Fibroblast of skin of right quadriceps (primary cell): ENCODE measurements at regions not wholly inside any gene's neighbourhood (a gene's known extent, or its start where the extent isn't known, plus 50 kb on each side); places are given as distances from the start of the nearest gene placed in this dataset.
"Not testable (repeated sequence)": the region's sequence is repeated elsewhere in the genome, so short reads cannot be mapped to it uniquely, and the experiment has no call there.

ENCODE experiments used
- DNase-seq: peaks from one replicate; pipeline ENCODE4 v3.0.0-alpha.2; 2013

GRCh38 chr6:5896476-5897200 lies 110.1 kb downstream of the NRN1 start:
- no peak for DNase-seq

DNA sequence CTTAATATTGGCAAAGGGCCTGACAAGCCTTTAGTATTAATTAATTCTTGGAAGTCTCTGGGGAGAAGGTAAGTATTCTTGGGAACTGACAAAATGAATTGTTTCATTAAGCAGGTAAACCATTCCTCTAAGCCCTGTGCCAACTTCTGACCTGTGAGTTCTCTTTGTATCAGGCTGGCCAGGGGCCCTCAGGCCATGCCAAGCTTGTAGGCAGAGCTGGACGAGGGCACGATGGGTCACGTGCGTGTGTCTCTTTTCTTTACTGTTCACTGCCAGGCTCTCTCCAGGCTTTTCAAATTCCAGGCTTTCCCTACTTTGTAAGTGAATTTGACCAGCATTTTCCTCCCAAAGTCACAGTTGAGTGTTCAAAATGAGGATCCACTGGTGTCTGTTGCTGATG lies 112.4 kb downstream of the NRN1 start:
- DNase-seq: no peak

DNA sequence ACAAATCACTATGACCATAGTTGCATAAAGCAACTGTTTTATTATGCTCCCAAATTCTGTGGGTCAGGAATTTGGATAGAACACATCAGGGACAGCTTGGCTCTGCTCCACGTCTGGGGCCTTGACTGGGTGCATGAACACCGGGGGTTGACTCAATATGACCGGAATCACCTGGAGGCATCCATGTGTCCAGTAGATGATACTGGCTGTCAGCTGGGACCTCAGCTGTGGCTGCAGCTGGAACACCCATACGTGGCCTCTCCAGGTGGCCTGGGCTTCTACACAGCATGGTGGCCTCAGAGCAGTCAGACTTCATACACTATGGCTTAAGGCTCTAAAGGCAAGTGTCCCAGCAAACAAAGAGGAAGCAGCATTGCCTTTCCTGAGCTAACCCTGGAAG lies 113.4 kb downstream of the NRN1 start:
- DNase-seq: no peak

DNA sequence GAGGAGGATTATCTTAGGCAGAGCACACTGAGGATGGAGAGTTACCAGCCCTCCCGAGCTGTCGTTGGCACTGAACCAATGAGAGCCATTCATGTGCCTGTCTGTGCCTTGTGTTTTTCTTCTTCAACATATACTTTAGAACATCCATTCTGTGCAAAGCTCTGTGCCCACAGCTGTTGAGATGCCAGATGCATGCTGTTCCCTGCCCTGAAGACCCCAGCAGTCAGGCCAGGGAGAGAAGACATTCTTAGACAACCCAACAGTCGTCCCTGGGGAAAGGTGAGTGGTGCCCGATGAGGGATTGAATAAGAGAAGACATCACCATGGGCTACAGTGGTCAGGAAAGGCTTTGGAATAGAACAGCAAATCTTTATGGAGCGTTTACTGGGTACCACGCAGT lies 114.1 kb downstream of the NRN1 start:
- DNase-seq: no peak

- no peak for DNase-seq
Observed at GRCh38 chr6:5878792-5879191, 127.9 kb downstream of the NRN1 start.

- no peak for DNase-seq
Observed at GRCh38 chr6:5876076-5876475, 130.6 kb downstream of the NRN1 start.

DNA sequence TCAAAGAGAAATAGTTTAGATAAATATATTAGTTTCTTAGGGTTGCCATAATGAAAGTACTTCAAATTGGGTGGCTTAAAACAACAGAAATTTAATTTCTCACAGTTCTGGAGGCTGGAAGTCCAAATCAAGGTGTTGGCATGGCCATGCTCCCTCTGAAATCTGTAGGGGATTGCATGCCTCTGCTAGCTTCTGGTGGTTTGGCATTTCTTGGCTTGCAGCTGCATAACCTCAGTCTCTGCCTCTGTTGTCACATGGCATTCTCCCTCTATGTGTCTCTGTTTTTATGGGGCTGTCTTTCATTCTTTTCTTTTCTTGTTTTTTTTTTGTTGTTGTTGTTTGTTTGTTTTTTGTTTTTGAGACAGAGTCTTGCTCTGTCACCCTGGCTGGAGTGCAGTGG lies 132.7 kb downstream of the NRN1 start:
- not testable (repeated sequence) for DNase-seq

GRCh38 chr6:5871296-5871695 lies 135.4 kb downstream of the NRN1 start:
- DNase-seq: no peak

GRCh38 chr6:5869676-5870075 lies 137.0 kb downstream of the NRN1 start:
- DNase-seq: no peak

GRCh38 chr6:5869261-5869660 lies 137.5 kb downstream of the NRN1 start:
- no peak for DNase-seq

GRCh38 chr6:5866547-5867051 lies 140.1 kb downstream of the NRN1 start:
- DNase-seq: peak; percentile 73

DNA sequence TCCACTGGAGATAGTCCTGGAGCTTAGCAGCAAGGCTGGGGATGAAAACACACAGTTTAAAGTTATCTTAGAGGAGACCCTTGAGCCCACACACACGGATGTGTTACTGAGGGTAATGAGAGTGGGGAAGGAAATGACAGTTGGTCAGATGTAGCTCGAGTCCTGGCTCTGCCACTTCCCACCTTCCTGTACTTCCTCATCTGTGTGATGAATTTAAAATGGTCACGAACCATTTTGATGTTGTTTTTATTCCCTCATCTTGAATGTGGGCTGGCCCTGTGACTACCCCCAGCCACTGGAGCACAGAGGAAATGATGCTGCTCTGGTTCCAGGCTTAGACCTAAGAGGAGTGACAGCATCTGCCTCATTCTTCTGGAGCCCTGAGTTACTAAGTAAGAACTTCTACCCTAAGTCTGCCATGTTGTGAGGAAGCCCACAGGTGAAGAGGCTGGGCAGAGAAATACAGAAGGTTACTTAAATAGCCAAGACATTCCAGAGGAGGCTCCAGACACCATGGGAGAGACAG lies 141.2 kb downstream of the NRN1 start:
- DNase-seq: no peak

DNA sequence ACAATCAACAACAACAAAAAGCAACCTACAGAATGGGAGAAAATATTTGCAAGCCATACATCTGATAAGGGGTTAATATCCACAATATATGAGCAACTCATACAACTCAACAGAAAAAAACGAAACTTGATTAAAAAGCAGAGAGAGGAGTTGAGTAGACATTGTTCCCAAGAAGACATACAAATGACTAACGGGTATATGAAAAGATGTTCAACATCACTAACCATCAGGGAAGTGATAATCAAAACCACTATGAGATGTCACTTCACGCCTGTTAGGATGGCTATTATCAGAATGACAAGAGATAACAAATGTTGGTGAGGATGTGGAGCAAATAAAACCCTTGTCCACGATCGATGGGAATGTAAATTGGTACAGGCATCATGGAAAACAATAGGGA lies 145.9 kb downstream of the NRN1 start:
- no peak for DNase-seq

- no peak for DNase-seq
Observed at GRCh38 chr6:5855787-5856470, 150.8 kb downstream of the NRN1 start.

DNA sequence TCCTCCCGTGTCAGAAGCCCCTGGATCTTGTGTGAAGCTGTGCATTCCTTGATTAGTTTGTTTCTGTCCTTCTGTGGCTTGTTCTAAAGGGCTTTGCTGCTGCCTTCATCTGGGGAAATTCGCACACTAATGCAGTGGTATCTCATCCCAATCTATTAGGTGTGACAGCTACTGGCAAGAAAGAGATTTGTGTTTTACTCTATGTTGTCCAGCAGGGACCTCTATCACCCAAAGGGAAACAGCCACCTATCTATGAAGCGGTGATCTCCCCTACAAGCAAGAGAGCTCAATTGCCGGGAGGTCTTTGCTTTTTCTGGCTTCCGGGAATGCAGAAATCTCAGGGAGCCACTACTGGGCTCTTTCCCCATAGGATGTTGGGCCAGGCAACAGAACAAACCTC lies 151.8 kb downstream of the NRN1 start:
- no peak for DNase-seq

DNA sequence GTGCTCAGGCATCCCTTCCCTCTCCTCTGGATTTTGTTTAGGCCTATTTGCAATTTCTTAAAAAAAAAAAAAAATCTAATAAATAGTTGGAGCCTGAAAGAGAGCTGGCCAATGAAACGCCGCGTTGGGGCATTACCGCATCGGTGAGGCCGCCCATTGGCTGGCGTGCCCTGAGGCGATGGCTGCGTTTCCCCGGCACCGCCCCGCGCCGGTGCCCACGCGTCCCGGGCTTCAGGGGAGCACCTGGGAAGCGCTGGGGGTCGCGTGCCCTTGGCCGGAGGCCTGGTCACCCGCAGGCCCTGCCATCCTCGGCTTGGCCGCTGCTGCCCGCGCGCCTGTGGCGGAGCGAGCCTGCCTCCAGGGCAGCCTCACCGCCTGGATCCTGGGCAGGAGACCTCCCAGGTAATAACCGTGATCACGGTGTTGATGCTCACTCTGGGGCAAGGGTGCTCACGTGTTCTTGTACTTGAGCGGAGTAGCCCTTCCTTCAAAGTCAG lies 155.4 kb downstream of the NRN1 start:
- peak; percentile 51 for DNase-seq

- DNase-seq: no peak
Observed at GRCh38 chr6:5850848-5851255, 155.9 kb downstream of the NRN1 start.

DNA sequence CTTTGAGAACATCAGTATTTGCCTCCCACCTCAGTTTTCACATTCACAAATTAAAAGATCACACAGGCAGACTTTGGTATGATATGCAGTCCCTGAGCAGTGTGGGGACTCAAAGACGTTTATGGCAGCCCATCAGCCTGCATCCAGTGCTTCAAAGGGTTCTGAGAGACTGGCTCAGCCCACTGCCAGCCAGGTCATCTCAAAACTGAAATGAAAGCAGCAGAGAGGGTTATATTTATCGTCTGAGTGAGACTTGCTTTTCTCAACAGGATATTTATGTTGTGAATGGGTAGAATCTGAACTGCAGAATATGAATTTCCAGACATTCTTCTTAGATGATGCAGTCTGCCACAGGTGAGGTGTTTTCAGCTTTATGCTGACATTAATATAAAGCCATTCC lies 159.8 kb downstream of the NRN1 start:
- DNase-seq: no peak

DNA sequence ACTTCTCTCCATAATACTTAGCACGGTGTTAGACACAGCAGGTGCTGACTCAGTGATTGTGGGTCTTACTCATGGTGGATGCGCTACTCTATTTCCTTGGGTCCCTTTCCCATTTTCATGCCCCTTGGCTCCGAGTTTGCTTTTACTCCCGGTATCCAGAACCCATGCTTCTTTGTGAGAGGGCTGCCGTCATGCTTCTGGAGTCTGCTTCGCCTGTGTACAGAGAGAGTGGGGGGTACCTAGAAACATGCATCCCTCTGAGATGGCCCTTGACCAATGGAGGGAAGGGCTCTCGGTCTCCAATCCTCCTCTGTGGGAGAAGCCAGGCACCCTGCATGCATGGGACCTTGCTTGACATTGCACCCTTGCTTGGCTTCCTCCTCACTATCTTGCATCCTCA lies 160.4 kb downstream of the NRN1 start:
- DNase-seq: no peak

GRCh38 chr6:5843078-5843477 lies 163.6 kb downstream of the NRN1 start:
- no peak for DNase-seq

- DNase-seq: no peak
Observed at GRCh38 chr6:5840734-5841390, 165.9 kb downstream of the NRN1 start.

DNA sequence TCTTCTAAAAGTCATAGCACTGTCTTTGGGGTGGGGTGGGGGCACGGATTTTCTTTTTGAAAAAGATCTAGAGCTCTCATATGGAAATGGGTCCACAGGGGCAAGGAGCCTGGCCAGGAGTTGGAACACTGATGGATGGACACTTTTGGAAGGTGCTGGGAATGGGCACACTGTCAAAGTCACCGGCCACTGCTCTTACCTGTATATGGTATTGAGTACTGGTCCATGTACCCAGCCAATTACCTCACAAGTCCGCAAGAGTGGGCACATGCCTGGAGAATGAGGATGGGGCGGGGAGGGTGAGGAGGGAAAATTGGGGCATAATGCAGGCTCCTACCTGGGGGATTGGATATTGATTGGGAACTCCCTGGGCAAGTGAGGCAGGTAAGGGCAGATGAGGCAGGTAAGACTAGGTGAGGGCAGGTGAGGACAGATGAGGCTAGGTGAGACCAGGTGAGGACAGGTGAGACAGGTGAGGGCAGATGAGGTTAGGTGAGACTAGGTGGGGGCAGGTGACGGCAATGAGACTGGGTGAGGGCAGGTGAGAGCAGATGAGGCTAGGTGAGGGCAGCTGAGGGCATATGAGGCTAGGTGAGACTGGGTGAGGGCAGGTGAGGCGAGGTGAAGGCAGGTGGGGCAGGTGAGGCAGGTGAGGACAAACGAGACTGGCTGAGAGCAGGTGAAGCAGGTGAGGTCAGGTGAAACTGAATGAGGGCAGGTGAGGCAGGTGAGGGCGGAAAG lies 167.9 kb downstream of the NRN1 start:
- no peak for DNase-seq

DNA sequence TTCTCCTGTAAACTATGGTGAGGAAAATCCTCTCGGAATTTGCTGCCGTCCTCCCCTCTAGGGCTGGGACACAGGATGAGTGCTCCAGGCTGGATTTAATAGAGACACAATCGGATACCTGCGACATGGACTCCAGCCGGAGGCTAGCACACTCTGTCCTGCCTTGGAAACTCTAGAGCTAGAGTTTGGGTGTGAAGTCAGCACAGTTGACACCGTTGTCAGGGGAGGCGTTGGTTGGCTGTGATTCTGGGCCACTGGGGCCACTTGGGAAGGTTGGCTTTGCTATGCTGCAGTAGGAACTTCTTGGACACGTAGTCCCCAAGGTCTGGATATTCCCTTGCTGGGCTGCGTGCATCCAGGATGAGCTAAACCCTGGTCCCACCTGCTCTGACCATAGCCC lies 169.4 kb downstream of the NRN1 start:
- DNase-seq: no peak
